Neural cell (in vitro differentiated cells): ENCODE measurements at regions not wholly inside any gene's neighbourhood (a gene's known extent, or its start where the extent isn't known, plus 50 kb on each side); places are given as distances from the start of the nearest gene placed in this dataset.

ENCODE experiments used
- CTCF ChIP-seq: fragments of 450-650 bp; IDR thresholded peaks from 2 replicates; pipeline ENCODE4 v1.5.1; 2014; ENCODE audit warnings: antibody characterized with exemption, mild to moderate bottlenecking, moderate library complexity; ENCODE audit not compliant: poor library complexity, severe bottlenecking
- EP300 ChIP-seq: fragments of 450-650 bp; conservative IDR thresholded peaks from 2 replicates; pipeline ENCODE4 v1.6.1; 2014; ENCODE audit warnings: antibody characterized with exemption, mild to moderate bottlenecking, moderate library complexity; ENCODE audit not compliant: poor library complexity, severe bottlenecking
- EZH2 ChIP-seq: fragments of 200-600, 300-800 bp; shearing (Covaris generic), sonication (generic); IDR thresholded peaks from 2 replicates; pipeline ENCODE4 v1.6.1; 2014; ENCODE audit warnings: antibody characterized with exemption, low read length, borderline replicate concordance, mild to moderate bottlenecking; ENCODE audit not compliant: insufficient read depth, poor library complexity, severe bottlenecking
- POLR2AphosphoS5 ChIP-seq: IDR thresholded peaks from 2 replicates; pipeline ENCODE4 v1.6.1; 2012
- RAD21 ChIP-seq: fragments of 450-650 bp; conservative IDR thresholded peaks from 2 replicates; pipeline ENCODE4 v1.6.1; 2014; ENCODE audit warnings: antibody characterized with exemption, mild to moderate bottlenecking, moderate library complexity
- REST ChIP-seq: IDR thresholded peaks from 2 replicates; pipeline ENCODE4 v1.6.1; 2012; ENCODE audit warnings: borderline replicate concordance

DNA sequence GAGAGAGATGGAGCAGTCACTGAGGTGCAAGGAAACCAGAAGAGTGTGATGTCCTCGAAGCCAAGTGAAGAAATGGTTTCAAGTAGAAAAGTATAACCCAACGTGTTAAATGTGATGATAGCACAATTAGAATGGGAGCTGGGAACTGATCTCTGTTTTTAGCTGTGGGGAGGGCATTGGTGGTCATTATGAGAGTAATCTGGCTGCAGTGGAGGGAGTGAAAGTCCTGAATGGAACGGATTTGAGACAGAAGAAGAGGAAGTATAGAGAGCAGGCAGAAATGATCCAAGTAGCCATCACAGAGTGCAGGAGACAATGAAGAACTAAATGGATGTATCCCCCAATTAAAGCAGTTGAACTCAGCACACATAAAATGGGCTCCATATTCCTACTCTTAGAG lies 235.3 kb downstream of the IGSF11 start:
- TF ChIP-seq POLR2AphosphoS5 (no peak), CTCF (no peak), RAD21 (no peak), EP300 (no peak), REST (no peak), EZH2 (no peak)
